ENCODE measurements at regions not wholly inside any gene's neighbourhood (a gene's known extent, or its start where the extent isn't known, plus 50 kb on each side); places are given as distances from the start of the nearest gene placed in this dataset.

- H3K27me3 ChIP-seq (ENCODE audit: control insufficient read depth in 2 of 2, insufficient read depth in 2 of 2, low read length in 2 of 2), result no peaks in the 10 kb centered on the region
- no peak for TF ChIP-seq ILK (tag; IDR thresholded peaks at IDR 0.05; ENCODE audit: borderline replicate concordance, low read depth)
- no peak for TF ChIP-seq EZH2 (IDR thresholded peaks at IDR 0.05; ENCODE audit: borderline replicate concordance, low read depth, low read length)
- no peak for TF ChIP-seq ZNF395 (CRISPR knock-in tag; IDR thresholded peaks at IDR 0.05)
- no peak for TF ChIP-seq TSHZ1 (CRISPR knock-in tag; IDR thresholded peaks at IDR 0.05)
- no peak for TF ChIP-seq CUX1 (CRISPR knock-in tag; IDR thresholded peaks at IDR 0.05)
- H3K27ac ChIP-seq (ENCODE audit: extremely low read depth, low read depth, low read length), result no peak overlapping the region
- in situ Hi-C loops (cut with MboI) (no loop called here), intact Hi-C loops (cut with micrococcal nuclease) (no loop called here)
- no peaks in the 10 kb centered on the region for H3K9me3 ChIP-seq (replicated peaks; ENCODE audit: control insufficient read depth, insufficient read depth, low read depth, low read length)
- no peaks in the 10 kb centered on the region for H3K4me1 ChIP-seq (replicated peaks in 1 of 2; ENCODE audit: control insufficient read depth in 2 of 2, insufficient read depth in 2 of 2, low read length in 2 of 2)
- H3K79me2 ChIP-seq (ENCODE audit: control insufficient read depth, insufficient read depth, low read length), result no peaks in the 10 kb centered on the region
- FAIRE-seq (no peak), DNase-seq (ENCODE audit: extremely low read depth in 1 of 4, low spot score in 3 of 4) (no peak), ATAC-seq (no peak)
- no TSS peak for BruUV-seq (replicated peaks)
- 0% methylated on average over 1 of the region's 1 CpG for WGBS (ENCODE audit: insufficient coverage, low coverage, missing lambda C conversion rate)
- no peak overlapping the region for H2AFZ ChIP-seq (ENCODE audit: low read depth, low read length)
- no peaks in the 10 kb centered on the region for H4K20me1 ChIP-seq (replicated peaks; ENCODE audit: control insufficient read depth, insufficient read depth, low read length)
- POLR2A ChIA-PET, result no interaction called here
- H3K4me2 ChIP-seq (ENCODE audit: insufficient read depth, low read length), result no peak overlapping the region
- no peak overlapping the region for H3K4me3 ChIP-seq
- H3K9ac ChIP-seq (ENCODE audit: insufficient read depth in 1 of 2, low read depth in 2 of 2, low read length in 2 of 2), result no peak overlapping the region
- CTCF ChIA-PET (ENCODE audit: low intra/inter-chr PET ratio), result no interaction called here
- H3K36me3 ChIP-seq (ENCODE audit: control insufficient read depth, insufficient read depth, low read length), result no peaks in the 10 kb centered on the region
- H3K9me1 ChIP-seq (ENCODE audit: control insufficient read depth, insufficient read depth, low read length), result no peaks in the 10 kb centered on the region
Measured at GRCh38 chr1:57772580-57773195, 348.8 kb upstream of the DAB1 start.

Measured in K562 (cell line).